ENCODE measurements at regions not wholly inside any gene's neighbourhood (a gene's known extent, or its start where the extent isn't known, plus 50 kb on each side); places are given as distances from the start of the nearest gene placed in this dataset.
"Not testable (repeated sequence)": the region's sequence is repeated elsewhere in the genome, so short reads cannot be mapped to it uniquely, and the experiment has no call there.

- no peak for DNase-seq (ENCODE audit: low read depth)
Observed at GRCh38 chr5:117431091-117431490, 856.5 kb upstream of the SEMA6A start.

- no peak for DNase-seq (ENCODE audit: low read depth)
Observed at GRCh38 chr5:117425163-117425562, 850.5 kb upstream of the SEMA6A start.

- no peak for DNase-seq (ENCODE audit: low read depth)
Observed at GRCh38 chr5:117424559-117424958, 849.9 kb upstream of the SEMA6A start.

DNA sequence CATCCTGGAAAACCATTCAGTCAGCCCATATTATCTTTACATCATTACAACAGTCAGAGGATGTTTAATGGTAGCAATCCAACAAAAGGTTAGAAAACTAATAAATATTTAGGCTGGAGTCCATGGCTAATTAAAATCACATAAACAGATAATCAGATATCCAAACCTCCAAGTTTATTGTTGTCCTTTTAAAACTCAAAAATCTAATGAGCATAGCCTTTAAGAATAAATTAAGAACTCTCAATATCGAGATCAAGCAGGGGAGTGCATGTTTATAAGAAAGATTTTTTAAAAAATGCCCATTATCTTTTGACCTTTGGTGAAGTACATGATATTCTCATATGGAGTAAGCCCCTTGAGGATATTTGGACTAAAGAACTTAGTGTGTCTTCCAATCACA, 842.9 kb upstream of the SEMA6A start:
- no peak for DNase-seq (ENCODE audit: low read depth)

GRCh38 chr5:117414926-117415325, 840.3 kb upstream of the SEMA6A start:
- no peak for DNase-seq (ENCODE audit: low read depth)

DNA sequence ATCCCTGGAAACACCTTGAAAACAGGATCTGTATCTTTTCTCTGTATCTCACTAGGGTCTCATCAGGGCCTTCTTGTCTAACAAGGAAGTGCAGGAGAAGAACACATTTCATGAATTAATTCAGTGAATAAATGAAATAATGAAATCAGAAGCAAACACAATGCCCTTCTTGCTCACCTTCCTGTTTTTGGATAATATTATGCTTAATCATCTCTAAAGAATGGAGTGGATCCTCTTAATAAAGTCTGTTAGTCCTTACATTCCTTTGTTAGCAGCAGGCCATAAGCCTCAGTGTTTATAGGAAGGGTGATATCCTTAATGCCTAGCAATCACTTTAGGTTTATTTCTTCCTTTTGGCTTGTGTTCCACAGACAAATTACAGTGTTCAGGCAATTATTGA, 837.1 kb upstream of the SEMA6A start:
- no peak for DNase-seq (ENCODE audit: low read depth)

DNA sequence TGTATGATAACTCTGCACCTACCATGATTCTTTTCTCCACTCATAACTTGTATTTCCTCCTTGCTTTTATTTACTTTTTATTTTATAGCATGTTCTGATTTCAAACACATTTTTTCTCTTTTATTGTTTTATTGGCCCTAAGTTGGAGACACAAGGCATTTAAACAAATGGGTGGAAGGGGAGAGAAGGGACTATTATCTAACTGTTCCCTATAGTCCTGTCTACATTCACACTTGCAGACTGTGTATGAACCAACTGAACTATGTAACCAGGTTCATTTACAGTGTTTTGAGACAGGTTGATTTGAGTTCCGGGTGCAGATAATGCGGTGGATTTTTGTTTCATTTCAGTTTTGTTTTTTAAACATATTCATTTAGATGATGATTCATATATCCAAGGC, 830.6 kb upstream of the SEMA6A start:
- DNase-seq (ENCODE audit: low read depth), result no peak

- no peak for DNase-seq (ENCODE audit: low read depth)
Observed at GRCh38 chr5:117394506-117395157, 820.0 kb upstream of the SEMA6A start.

DNA sequence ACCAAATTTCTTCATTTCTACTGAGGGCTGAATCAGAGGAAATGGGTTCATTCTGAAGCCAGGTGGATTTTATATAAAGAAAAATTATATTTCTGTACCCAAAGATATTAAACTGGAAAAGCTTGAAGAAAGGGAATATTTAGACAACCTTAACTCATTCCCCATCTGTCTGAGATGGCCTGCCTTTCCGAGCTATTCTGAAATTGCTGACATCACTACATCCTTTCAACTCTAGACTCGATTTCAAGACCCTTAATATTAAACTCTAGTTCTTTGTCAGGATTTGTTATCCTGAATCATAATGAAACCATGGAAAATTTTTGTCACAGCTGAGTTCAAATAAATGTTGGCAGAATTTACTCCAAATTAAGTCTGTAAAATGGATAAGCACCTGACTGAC, 818.5 kb upstream of the SEMA6A start:
- DNase-seq (ENCODE audit: low read depth), result no peak

GRCh38 chr5:117380316-117380715, 805.7 kb upstream of the SEMA6A start:
- DNase-seq (ENCODE audit: low read depth), result no peak

DNA sequence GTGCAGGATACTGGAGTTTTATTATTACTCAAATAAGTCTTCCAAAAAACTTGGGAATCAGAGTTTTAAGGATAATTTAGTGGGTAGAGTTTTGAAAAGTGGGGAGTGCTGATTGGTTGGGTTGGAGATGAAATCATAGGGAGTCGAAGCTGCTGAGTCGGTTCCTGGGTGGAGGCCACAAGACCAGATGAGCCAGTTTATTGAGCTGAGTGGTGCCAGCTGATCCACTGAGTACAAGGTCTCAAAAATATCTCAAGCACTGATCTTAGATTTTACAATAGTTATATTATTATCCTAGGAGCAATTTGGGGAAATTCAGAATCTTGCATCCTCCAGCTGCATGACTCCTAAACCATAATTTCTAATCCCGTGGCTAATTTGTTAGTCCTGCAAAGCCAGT, 804.9 kb upstream of the SEMA6A start:
- no peak for DNase-seq (ENCODE audit: low read depth)

DNA sequence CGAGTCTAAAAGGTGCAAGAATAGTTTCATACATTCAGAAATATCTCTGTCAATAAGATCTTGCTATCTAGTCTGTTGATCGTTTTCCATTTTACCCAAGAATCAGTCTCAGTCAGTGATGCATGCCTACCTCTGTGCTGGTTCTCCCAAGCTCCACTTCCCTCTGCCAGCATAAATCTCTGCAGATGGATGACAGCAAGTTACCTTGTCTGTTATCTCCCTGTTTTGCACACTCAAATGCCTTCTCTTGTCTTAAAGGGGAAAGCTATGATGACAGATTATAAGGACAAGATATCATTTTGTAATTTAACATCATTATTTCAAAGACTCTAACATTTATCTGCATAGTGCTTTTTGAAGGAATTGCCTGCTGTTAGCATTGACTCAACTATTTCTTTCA, 802.1 kb upstream of the SEMA6A start:
- DNase-seq (ENCODE audit: low read depth), result no peak

DNA sequence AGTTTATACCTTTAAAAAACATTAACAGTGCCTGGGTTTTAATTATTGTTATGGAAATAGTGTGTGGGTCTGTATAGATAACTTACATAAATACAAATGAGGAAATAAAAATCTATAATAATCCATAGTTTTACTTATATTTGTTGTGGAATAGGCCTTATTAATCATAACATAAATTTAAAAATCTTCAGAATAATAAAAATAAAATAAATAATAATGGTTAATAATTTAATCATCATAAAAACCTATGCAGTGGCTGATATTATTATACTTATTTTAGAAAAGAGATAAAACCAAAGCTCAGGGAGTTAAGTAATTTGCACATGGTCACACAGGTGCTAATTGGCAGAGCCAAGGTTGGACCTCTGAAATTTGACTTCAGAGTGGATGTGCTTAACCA, 785.3 kb upstream of the SEMA6A start:
- no peak for DNase-seq (ENCODE audit: low read depth)

DNA sequence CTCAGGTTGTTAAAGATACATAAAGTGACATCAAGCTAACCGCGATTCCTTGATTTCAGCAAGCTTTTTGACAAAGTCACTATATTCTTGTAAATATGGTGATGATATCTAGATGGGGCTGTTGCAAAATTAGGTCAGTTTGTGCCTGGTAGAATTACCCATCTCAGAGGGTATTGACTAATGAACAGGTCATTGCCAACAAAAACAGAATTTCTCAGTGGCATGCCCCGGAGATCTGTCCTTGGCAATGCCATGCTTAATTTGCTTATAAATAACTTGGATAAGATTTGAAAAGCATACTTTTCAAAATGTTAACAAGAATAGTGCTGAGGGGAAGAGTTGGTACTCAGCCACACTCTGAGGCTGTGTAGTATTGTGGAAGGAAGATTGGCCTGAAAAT, 783.3 kb upstream of the SEMA6A start:
- no peak for DNase-seq (ENCODE audit: low read depth)

DNA sequence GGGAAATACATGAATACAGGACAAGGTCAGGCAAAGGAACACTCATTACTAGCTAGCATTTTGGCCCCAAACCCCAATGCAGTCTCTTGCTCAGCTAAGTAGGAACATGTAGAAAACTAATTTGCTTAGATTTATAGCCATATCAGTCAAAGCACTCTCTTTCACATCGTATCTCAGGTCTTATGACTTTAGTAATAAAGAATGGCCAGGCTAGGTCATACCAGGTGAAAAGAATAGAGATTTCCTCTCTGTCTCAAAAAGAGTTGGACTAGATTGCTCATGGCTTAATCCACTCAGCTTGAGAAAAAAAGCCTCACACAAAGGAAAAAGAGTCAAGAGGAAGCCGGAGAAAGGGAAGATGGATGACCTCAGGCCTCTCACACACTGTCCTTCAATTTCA, 772.7 kb upstream of the SEMA6A start:
- no peak for DNase-seq (ENCODE audit: low read depth)

DNA sequence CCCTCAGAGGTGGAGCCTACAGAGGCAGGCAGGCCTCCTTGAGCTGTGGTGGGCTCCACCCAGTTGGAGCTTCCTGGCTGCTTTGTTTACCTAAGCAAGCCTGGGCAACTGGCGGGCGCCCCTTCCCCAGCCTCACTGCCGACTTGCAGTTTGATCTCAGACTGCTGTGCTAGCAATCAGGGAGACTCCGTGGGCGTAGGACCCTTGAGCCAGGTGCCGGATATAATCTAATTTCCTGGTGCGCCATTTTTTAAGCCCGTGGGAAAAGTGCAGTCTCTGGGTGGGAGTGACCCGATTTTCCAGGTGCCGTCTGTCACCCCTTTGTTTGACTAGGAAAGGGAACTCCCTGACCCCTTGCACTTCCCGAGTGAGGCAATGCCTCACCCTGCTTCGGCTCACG, 769.1 kb upstream of the SEMA6A start:
- DNase-seq (ENCODE audit: low read depth), result not testable (repeated sequence)

DNA sequence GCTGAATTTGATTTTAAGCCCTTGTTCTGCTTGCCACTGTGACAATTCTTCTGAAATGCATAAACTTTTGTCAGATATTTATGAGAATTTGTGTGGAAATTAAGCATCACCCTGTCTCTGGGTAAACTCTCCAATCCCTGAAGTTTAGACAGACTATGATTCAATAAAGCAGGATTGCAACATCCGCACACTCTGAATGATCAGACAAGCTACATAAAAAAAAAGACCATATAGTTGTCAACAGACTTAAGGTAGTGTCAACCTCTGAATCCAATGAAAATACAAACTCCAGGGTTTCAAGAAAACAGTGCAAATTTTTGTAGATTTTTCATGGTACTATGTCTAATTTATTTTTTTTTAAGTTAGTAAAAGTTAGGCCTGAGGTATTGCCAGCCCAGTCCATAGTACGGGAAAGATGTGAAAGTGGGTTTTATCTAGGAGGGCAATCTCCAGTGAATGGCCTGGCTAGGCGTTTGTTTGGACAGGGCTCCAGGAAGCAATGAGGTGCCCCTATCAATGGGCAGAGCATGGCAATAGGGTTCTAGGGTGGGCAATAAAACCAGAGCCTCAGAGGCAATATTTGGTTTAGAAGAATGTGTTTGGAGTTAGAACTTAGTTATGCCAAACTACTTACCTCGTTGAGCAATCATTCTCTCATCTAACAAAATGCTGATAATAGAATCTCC, 762.6 kb upstream of the SEMA6A start:
- DNase-seq (ENCODE audit: low read depth), result no peak

DNA sequence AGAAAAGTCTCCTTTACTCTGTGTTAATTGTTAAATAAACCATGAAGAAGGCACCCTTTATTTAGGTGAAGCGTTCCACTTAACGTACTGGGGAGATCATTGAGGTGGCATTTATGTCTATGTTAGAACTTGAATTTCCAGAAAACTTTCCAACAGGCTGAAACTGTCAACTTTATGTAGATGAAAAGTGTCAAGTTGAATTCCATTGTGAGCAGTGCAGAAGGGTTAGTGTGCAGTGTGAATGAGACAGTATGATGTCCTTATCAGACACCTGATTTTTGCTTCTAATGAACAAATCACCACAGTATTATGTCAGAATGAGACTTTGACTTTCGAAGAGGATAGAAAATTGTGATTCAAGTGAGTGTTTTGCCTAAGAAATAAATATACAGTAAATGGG, 761.6 kb upstream of the SEMA6A start:
- DNase-seq (ENCODE audit: low read depth), result no peak

GRCh38 chr5:117333011-117333410, 758.4 kb upstream of the SEMA6A start:
- no peak for DNase-seq (ENCODE audit: low read depth)

- no peak for DNase-seq (ENCODE audit: low read depth)
Observed at GRCh38 chr5:117332341-117332740, 757.7 kb upstream of the SEMA6A start.

- DNase-seq (ENCODE audit: low read depth), result no peak
Observed at GRCh38 chr5:117327511-117327910, 752.9 kb upstream of the SEMA6A start.

GRCh38 chr5:117326997-117327396, 752.4 kb upstream of the SEMA6A start:
- no peak for DNase-seq (ENCODE audit: low read depth)

GRCh38 chr5:117318528-117318927, 743.9 kb upstream of the SEMA6A start:
- DNase-seq (ENCODE audit: low read depth), result no peak

DNA sequence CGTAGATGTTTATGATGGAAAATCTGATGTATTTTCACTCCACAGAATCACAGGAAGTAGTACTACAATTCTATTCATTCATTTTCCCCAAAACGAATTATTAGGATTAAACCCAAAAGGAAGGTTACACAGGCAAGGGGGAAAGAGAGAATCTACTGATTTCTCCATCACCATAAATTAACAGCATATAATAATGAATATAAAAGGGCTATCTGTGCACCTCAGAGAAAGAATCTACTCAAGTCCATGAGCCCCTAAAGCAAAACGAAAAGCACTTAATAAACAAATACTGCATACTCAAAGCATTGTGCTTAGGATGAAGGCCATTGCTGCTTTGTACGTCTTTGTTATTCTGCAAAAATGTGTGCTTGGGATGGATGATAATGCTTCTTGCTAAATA, 740.5 kb upstream of the SEMA6A start:
- DNase-seq (ENCODE audit: low read depth), result no peak

All from M059J (cell line).